Skeletal muscle cell (primary cell): ENCODE measurements at regions not wholly inside any gene's neighbourhood (a gene's known extent, or its start where the extent isn't known, plus 50 kb on each side); places are given as distances from the start of the nearest gene placed in this dataset.
A peak's percentile ranks its signal among the peaks of the same experiment; 100 is the strongest.

ENCODE experiments used
- DNase-seq: peaks from one replicate; pipeline ENCODE4 v3.0.0-alpha.2; 2010; ENCODE audit warnings: low read depth
- H3K4me3 ChIP-seq: 2 replicates; pipeline ENCODE4 v1.5.1; 2011; ENCODE audit warnings: low read depth, mild to moderate bottlenecking, control low read depth, low read length, moderate library complexity

GRCh38 chr5:6056280-6056679 lies 322.1 kb downstream of the MED10 start:
- no peak overlapping the region for H3K4me3 ChIP-seq
- DNase-seq = no peak

- DNase-seq = no peak
Measured at GRCh38 chr5:6049662-6050061, 328.7 kb downstream of the MED10 start.

GRCh38 chr5:6048746-6049145 lies 329.6 kb downstream of the MED10 start:
- no peak for DNase-seq
- no peak overlapping the region for H3K4me3 ChIP-seq

More at GRCh38 chr5:6049662-6050061, 328.7 kb downstream of the MED10 start:
- H3K4me3 ChIP-seq = no peak overlapping the region

GRCh38 chr5:6046296-6046967 lies 331.9 kb downstream of the MED10 start:
- H3K4me3 ChIP-seq = no peak overlapping the region
- no peak for DNase-seq

- no peak for DNase-seq
Measured at GRCh38 chr5:6043491-6044310, 334.6 kb downstream of the MED10 start.

GRCh38 chr5:6041977-6042550 lies 336.3 kb downstream of the MED10 start:
- DNase-seq = no peak
- no peak overlapping the region for H3K4me3 ChIP-seq

More at GRCh38 chr5:6043491-6044310, 334.6 kb downstream of the MED10 start:
- H3K4me3 ChIP-seq = no peak overlapping the region

GRCh38 chr5:6039111-6039510 lies 339.2 kb downstream of the MED10 start:
- no peak for DNase-seq

GRCh38 chr5:6036006-6036405 lies 342.3 kb downstream of the MED10 start:
- no peak for DNase-seq
- no peak overlapping the region for H3K4me3 ChIP-seq

More at GRCh38 chr5:6039111-6039510, 339.2 kb downstream of the MED10 start:
- no peak overlapping the region for H3K4me3 ChIP-seq

GRCh38 chr5:6029811-6030271 lies 348.5 kb downstream of the MED10 start:
- no peak overlapping the region for H3K4me3 ChIP-seq
- no peak for DNase-seq

- DNase-seq = peak; percentile 0
- no peak overlapping the region for H3K4me3 ChIP-seq
Measured at GRCh38 chr5:6026766-6027406, 351.5 kb downstream of the MED10 start.

GRCh38 chr5:6019612-6020011 lies 358.7 kb downstream of the MED10 start:
- no peak overlapping the region for H3K4me3 ChIP-seq
- DNase-seq = no peak

- no peak for DNase-seq
- no peak overlapping the region for H3K4me3 ChIP-seq
Measured at GRCh38 chr5:6013506-6013905, 364.8 kb downstream of the MED10 start.

GRCh38 chr5:6011199-6011598 lies 367.1 kb downstream of the MED10 start:
- H3K4me3 ChIP-seq = no peak overlapping the region
- no peak for DNase-seq

- DNase-seq = no peak
- no peak overlapping the region for H3K4me3 ChIP-seq
Measured at GRCh38 chr5:6006838-6007314, 371.5 kb downstream of the MED10 start.

- no peak overlapping the region for H3K4me3 ChIP-seq
- DNase-seq = no peak
Measured at GRCh38 chr5:6003040-6003825, 375.1 kb downstream of the MED10 start.

GRCh38 chr5:6000867-6001266 lies 377.5 kb downstream of the MED10 start:
- H3K4me3 ChIP-seq = no peak overlapping the region
- DNase-seq = no peak

GRCh38 chr5:5995819-5996218 lies 382.5 kb downstream of the MED10 start:
- DNase-seq = no peak
- no peak overlapping the region for H3K4me3 ChIP-seq

GRCh38 chr5:5986492-5987178 lies 391.7 kb downstream of the MED10 start:
- no peak overlapping the region for H3K4me3 ChIP-seq
- no peak for DNase-seq
